GM12892 (cell line): ENCODE measurements at regions not wholly inside any gene's neighbourhood (a gene's known extent, or its start where the extent isn't known, plus 50 kb on each side); places are given as distances from the start of the nearest gene placed in this dataset.

Experiments
- POLR2AphosphoS5 ChIP-seq: IDR thresholded peaks from 2 replicates; pipeline ENCODE4 v1.6.1; 2011; ENCODE audit warnings: low read depth, low read length, control low read depth
- TAF1 ChIP-seq: IDR thresholded peaks from 2 replicates; pipeline ENCODE4 v1.6.1; 2011; ENCODE audit warnings: low read depth, mild to moderate bottlenecking, control low read depth, low read length, borderline replicate concordance

- TF ChIP-seq TAF1: no peak
- no peak for TF ChIP-seq POLR2AphosphoS5
These were observed 67.8 kb upstream of the ATP6AP2 start for GRCh38 chrX:40513012-40513411.
